ENCODE measurements at regions not wholly inside any gene's neighbourhood (a gene's known extent, or its start where the extent isn't known, plus 50 kb on each side); places are given as distances from the start of the nearest gene placed in this dataset.

DNA sequence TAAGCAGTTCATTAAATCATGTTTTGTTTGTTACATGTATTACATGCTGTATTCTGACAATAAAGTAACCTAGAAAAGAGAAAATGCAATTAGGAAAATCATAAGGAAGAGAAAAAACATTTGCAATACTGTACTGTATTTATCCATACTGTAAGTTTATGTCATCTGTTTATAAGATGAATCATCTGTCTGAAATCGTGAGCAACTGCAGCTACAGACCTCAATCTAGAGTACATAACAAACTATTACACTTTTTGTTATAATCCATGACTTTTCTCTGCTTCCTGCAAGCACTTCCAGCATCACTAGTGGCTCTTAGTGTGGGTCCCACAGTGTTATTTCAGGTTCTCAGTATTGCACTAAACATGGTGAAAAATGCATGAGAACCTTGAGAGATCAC, 144.4 kb upstream of the NR4A3 start:
- Histone ChIP-seq H3K4me3 (ENCODE audit: extremely low read depth in 1 of 4, insufficient read depth in 2 of 4, low read depth in 3 of 4, low read length in 4 of 4) (no peak overlapping the region), H3K79me1 (ENCODE audit: low read depth, low read length) (no peaks in the 10 kb centered on the region), H2BK12ac (ENCODE audit: low read depth, low read length) (no peak overlapping the region), H4K5ac (ENCODE audit: insufficient read length, low read depth, low read length) (no peak overlapping the region), H3K36me3 (ENCODE audit: control insufficient read depth in 2 of 4, insufficient read depth in 4 of 4, low read length in 3 of 4) (no peaks in the 10 kb centered on the region), H3K23ac (ENCODE audit: insufficient read length) (no peak overlapping the region), H2AK5ac (ENCODE audit: low read depth, low read length) (no peak overlapping the region), H2BK20ac (ENCODE audit: low read length) (no peak overlapping the region), H3K18ac (ENCODE audit: extremely low read depth, low read length) (no peak overlapping the region), H3K56ac (replicated peaks; ENCODE audit: insufficient read length, low read depth, low read length) (no peak overlapping the region), H2AFZ (ENCODE audit: low read length) (no peak overlapping the region), H2BK5ac (ENCODE audit: low read depth, low read length) (no peak overlapping the region), H3K23me2 (ENCODE audit: low read depth, low read length) (peaks cover 2% of the 10 kb centered on the region; the same call in 1 of the 2 replicates), H3K9ac (replicated peaks in 1 of 4; ENCODE audit: extremely low read depth in 1 of 4, low read depth in 3 of 4, low read length in 3 of 4) (no peak overlapping the region), H3K79me2 (ENCODE audit: control insufficient read depth in 1 of 2, insufficient read depth in 2 of 2, low read length in 2 of 2) (no peaks in the 10 kb centered on the region), H2BK120ac (replicated peaks; ENCODE audit: low read depth, low read length) (no peak overlapping the region), H3K4me2 (ENCODE audit: insufficient read depth in 1 of 2, low read depth in 2 of 2, low read length in 2 of 2) (no peak overlapping the region), H3K4me1 (replicated peaks in 1 of 4; ENCODE audit: control insufficient read depth in 3 of 4, insufficient read depth in 4 of 4, low read length in 3 of 4) (no peaks in the 10 kb centered on the region), H3K27ac (ENCODE audit: low read depth, low read length) (no peak overlapping the region), H3K14ac (ENCODE audit: insufficient read length) (no peak overlapping the region), H3K27me3 (replicated peaks in 1 of 4; ENCODE audit: control insufficient read depth in 3 of 4, extremely low read depth in 1 of 4, insufficient read depth in 3 of 4, low read length in 3 of 4) (no peaks in the 10 kb centered on the region), H3K4ac (replicated peaks; ENCODE audit: insufficient read length, low read depth, low read length) (no peak overlapping the region), H4K8ac (ENCODE audit: extremely low read depth, insufficient read depth, low read length) (no peak overlapping the region), H2BK15ac (ENCODE audit: low read length) (no peak overlapping the region), H4K91ac (replicated peaks; ENCODE audit: insufficient read length, low read length) (no peak overlapping the region), H4K20me1 (replicated peaks in 1 of 2; ENCODE audit: control insufficient read depth in 1 of 2, insufficient read depth in 2 of 2, low read length in 2 of 2) (no peaks in the 10 kb centered on the region), H3K9me3 (ENCODE audit: insufficient read depth in 2 of 2, low read depth in 1 of 2, low read length in 1 of 2) (peaks cover 0 to 26% of the 10 kb centered on the region in 2 experiments)
- POLR2A ChIA-PET (ENCODE audit: partially characterized antibody) = no interaction called here
- WGBS, 2 experiments (ENCODE audit: extremely low coverage in 1 of 2, insufficient coverage in 1 of 2, insufficient read length in 1 of 2, insufficient replicate concordance in 2 of 2, low coverage in 1 of 2, low lambda C conversion rate in 2 of 2, missing lambda C conversion rate in 1 of 2) = 88% methylated on average over 1 of the region's 1 CpG; no CpG with 5 or more reads in 1 of the 2 experiments
- FAIRE-seq (no peak), DNase-seq (ENCODE audit: low read depth in 1 of 2, low spot score in 2 of 2) (no peak)
- CTCF ChIA-PET (ENCODE audit: partially characterized antibody) = interaction anchor here (1.0 kb wide), 2 partner anchors 162 to 492 kb away, joined by 3 to 4 read pairs; no protein-coding TSS in a partner anchor
- TF ChIP-seq HDAC6 (IDR thresholded peaks at IDR 0.05; ENCODE audit: low read depth, low read length) = no peak
- TF ChIP-seq SP1 (IDR thresholded peaks at IDR 0.05; ENCODE audit: low read depth, low read length) = no peak
- TF ChIP-seq, protein P1, sequence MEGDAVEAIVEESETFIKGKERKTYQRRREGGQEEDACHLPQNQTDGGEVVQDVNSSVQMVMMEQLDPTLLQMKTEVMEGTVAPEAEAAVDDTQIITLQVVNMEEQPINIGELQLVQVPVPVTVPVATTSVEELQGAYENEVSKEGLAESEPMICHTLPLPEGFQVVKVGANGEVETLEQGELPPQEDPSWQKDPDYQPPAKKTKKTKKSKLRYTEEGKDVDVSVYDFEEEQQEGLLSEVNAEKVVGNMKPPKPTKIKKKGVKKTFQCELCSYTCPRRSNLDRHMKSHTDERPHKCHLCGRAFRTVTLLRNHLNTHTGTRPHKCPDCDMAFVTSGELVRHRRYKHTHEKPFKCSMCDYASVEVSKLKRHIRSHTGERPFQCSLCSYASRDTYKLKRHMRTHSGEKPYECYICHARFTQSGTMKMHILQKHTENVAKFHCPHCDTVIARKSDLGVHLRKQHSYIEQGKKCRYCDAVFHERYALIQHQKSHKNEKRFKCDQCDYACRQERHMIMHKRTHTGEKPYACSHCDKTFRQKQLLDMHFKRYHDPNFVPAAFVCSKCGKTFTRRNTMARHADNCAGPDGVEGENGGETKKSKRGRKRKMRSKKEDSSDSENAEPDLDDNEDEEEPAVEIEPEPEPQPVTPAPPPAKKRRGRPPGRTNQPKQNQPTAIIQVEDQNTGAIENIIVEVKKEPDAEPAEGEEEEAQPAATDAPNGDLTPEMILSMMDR (IDR thresholded peaks at IDR 0.05; ENCODE audit: control extremely low read depth in 1 of 3, insufficient read depth in 1 of 3, low read depth in 1 of 3, low read length in 3 of 3) = no peak
- no peak for TF ChIP-seq TBP (IDR thresholded peaks at IDR 0.05; ENCODE audit: low read depth, low read length)
- TF ChIP-seq EZH2 (IDR thresholded peaks at IDR 0.05; ENCODE audit: low read depth, low read length, severe bottlenecking) = no peak
